Right lung (tissue), 2 donors: ENCODE measurements at regions not wholly inside any gene's neighbourhood (a gene's known extent, or its start where the extent isn't known, plus 50 kb on each side); places are given as distances from the start of the nearest gene placed in this dataset.

Source experiments
- DNase-seq, 2 donors: peaks; one replicate each; pipeline ENCODE4 v3.0.0-alpha.2; 2013

- DNase-seq: no peak
Measured at GRCh38 chr20:61046721-61047351, 205.2 kb upstream of the CDH4 start.

GRCh38 chr20:61047515-61047914, 204.5 kb upstream of the CDH4 start:
- DNase-seq: no peak

GRCh38 chr20:61048302-61048701, 203.8 kb upstream of the CDH4 start:
- no peak for DNase-seq

GRCh38 chr20:61049684-61050083, 202.4 kb upstream of the CDH4 start:
- DNase-seq: no peak

- DNase-seq: no peak
Measured at GRCh38 chr20:61050336-61050890, 201.6 kb upstream of the CDH4 start.

- no peak for DNase-seq
Measured at GRCh38 chr20:61052195-61052750, 199.8 kb upstream of the CDH4 start.

- DNase-seq: no peak
Measured at GRCh38 chr20:61052776-61053442, 199.2 kb upstream of the CDH4 start.

GRCh38 chr20:61053487-61053886, 198.6 kb upstream of the CDH4 start:
- DNase-seq: no peak

- no peak for DNase-seq
Measured at GRCh38 chr20:61053889-61054288, 198.2 kb upstream of the CDH4 start.

GRCh38 chr20:61054411-61054810, 197.7 kb upstream of the CDH4 start:
- DNase-seq: no peak

GRCh38 chr20:61055180-61056010, 196.7 kb upstream of the CDH4 start:
- peak; percentile 61 to 69 for DNase-seq

GRCh38 chr20:61056116-61056515, 195.9 kb upstream of the CDH4 start:
- no peak for DNase-seq

- DNase-seq: peak; percentile 16 to 38
Measured at GRCh38 chr20:61056627-61057442, 195.2 kb upstream of the CDH4 start.

GRCh38 chr20:61057443-61058121, 194.5 kb upstream of the CDH4 start:
- DNase-seq: no peak

GRCh38 chr20:61061981-61062380, 190.1 kb upstream of the CDH4 start:
- DNase-seq: no peak

GRCh38 chr20:61065853-61066252, 186.2 kb upstream of the CDH4 start:
- DNase-seq: no peak

GRCh38 chr20:61066526-61066925, 185.5 kb upstream of the CDH4 start:
- no peak for DNase-seq

GRCh38 chr20:61067221-61067620, 184.8 kb upstream of the CDH4 start:
- no peak for DNase-seq

GRCh38 chr20:61072398-61072797, 179.7 kb upstream of the CDH4 start:
- no peak for DNase-seq

GRCh38 chr20:61073376-61073775, 178.7 kb upstream of the CDH4 start:
- DNase-seq: no peak

- DNase-seq: no peak
Measured at GRCh38 chr20:61082720-61083119, 169.3 kb upstream of the CDH4 start.
